Activated naive CD8-positive, alpha-beta T cell treated with anti-CD3 and anti-CD28 coated beads, Interleukin-2, amount 50 U/mL, for 24 hours (primary cell): ENCODE measurements at regions not wholly inside any gene's neighbourhood (a gene's known extent, or its start where the extent isn't known, plus 50 kb on each side); places are given as distances from the start of the nearest gene placed in this dataset.
"Not testable (repeated sequence)": the region's sequence is repeated elsewhere in the genome, so short reads cannot be mapped to it uniquely, and the experiment has no call there.

Experiments used
- ATAC-seq: fragments of 150-1000 bp; cut with Tn5 transposase; one replicate; pipeline ENCODE4 v1.10.0; 2021
- DNase-seq: peaks from one replicate; pipeline ENCODE4 v3.0.0; 2021
- H3K27ac Mint-ChIP-seq: one replicate; pipeline ENCODE4 v1.8.0; 2021; ENCODE audit warnings: mild to moderate bottlenecking, mixed read lengths
- H3K27me3 Mint-ChIP-seq: one replicate; pipeline ENCODE4 v1.8.0; 2021; ENCODE audit warnings: mixed read lengths
- H3K36me3 Mint-ChIP-seq: one replicate; pipeline ENCODE4 v1.8.0; 2021; ENCODE audit warnings: low read depth, mixed read lengths
- H3K4me1 Mint-ChIP-seq: one replicate; pipeline ENCODE4 v1.8.0; 2021; ENCODE audit warnings: mixed read lengths
- H3K4me3 Mint-ChIP-seq: one replicate; pipeline ENCODE4 v1.8.0; 2021; ENCODE audit warnings: mild to moderate bottlenecking, moderate library complexity, mixed read lengths
- H3K9me3 Mint-ChIP-seq: one replicate; pipeline ENCODE4 v1.8.0; 2021; ENCODE audit warnings: mixed read lengths

GRCh38 chr5:12080761-12081160 lies 176.5 kb upstream of the CTNND2 start:
- Mint-ChIP-seq H3K4me3 (no peak overlapping the region), H3K27me3 (no peaks in the 10 kb centered on the region), H3K4me1 (no peaks in the 10 kb centered on the region), H3K9me3 (peaks cover 32% of the 10 kb centered on the region), H3K27ac (no peak overlapping the region), H3K36me3 (no peaks in the 10 kb centered on the region)
- no peak for ATAC-seq
- no peak for DNase-seq

- not testable (repeated sequence) for DNase-seq, H3K4me3 Mint-ChIP-seq, ATAC-seq, H3K36me3 Mint-ChIP-seq, H3K27ac Mint-ChIP-seq, H3K27me3 Mint-ChIP-seq, H3K4me1 Mint-ChIP-seq
- peaks cover 21% of the 10 kb centered on the region for H3K9me3 Mint-ChIP-seq
These were observed 174.0 kb upstream of the CTNND2 start for GRCh38 chr5:12078286-12078685.

- ATAC-seq, result no peak
- no peak overlapping the region for H3K27ac Mint-ChIP-seq
- H3K4me3 Mint-ChIP-seq, result no peak overlapping the region
- H3K36me3 Mint-ChIP-seq, result no peaks in the 10 kb centered on the region
- H3K9me3 Mint-ChIP-seq, result peaks cover 7% of the 10 kb centered on the region
- DNase-seq, result no peak
- H3K27me3 Mint-ChIP-seq, result no peaks in the 10 kb centered on the region
- no peaks in the 10 kb centered on the region for H3K4me1 Mint-ChIP-seq
These were observed 169.2 kb upstream of the CTNND2 start for GRCh38 chr5:12073426-12073825.

- no peaks in the 10 kb centered on the region for H3K27me3 Mint-ChIP-seq
- peaks cover 12% of the 10 kb centered on the region for H3K9me3 Mint-ChIP-seq
- no peak overlapping the region for H3K27ac Mint-ChIP-seq
These were observed 168.2 kb upstream of the CTNND2 start for GRCh38 chr5:12072441-12072840.

GRCh38 chr5:12071455-12071854 lies 167.2 kb upstream of the CTNND2 start:
- Mint-ChIP-seq H3K9me3 (peaks cover 12% of the 10 kb centered on the region), H3K36me3 (no peaks in the 10 kb centered on the region), H3K4me1 (no peaks in the 10 kb centered on the region), H3K4me3 (no peak overlapping the region), H3K27ac (no peak overlapping the region), H3K27me3 (no peaks in the 10 kb centered on the region)
- ATAC-seq (no peak), DNase-seq (no peak)

More at GRCh38 chr5:12072441-12072840, 168.2 kb upstream of the CTNND2 start:
- Mint-ChIP-seq H3K4me1 (no peaks in the 10 kb centered on the region), H3K4me3 (no peak overlapping the region), H3K36me3 (no peaks in the 10 kb centered on the region)
- DNase-seq (no peak), ATAC-seq (no peak)

- no peak for ATAC-seq
- no peaks in the 10 kb centered on the region for H3K27me3 Mint-ChIP-seq
These were observed 119.5 kb upstream of the CTNND2 start for GRCh38 chr5:12023614-12024241.

GRCh38 chr5:12022444-12022843 lies 118.2 kb upstream of the CTNND2 start:
- Mint-ChIP-seq H3K4me1 (no peaks in the 10 kb centered on the region), H3K4me3 (no peak overlapping the region), H3K9me3 (no peaks in the 10 kb centered on the region), H3K36me3 (no peaks in the 10 kb centered on the region), H3K27ac (no peak overlapping the region), H3K27me3 (no peaks in the 10 kb centered on the region)
- DNase-seq, result no peak
- ATAC-seq, result no peak

More at GRCh38 chr5:12023614-12024241, 119.5 kb upstream of the CTNND2 start:
- DNase-seq, result no peak
- no peak overlapping the region for H3K4me3 Mint-ChIP-seq
- no peaks in the 10 kb centered on the region for H3K4me1 Mint-ChIP-seq
- no peaks in the 10 kb centered on the region for H3K36me3 Mint-ChIP-seq
- no peak overlapping the region for H3K27ac Mint-ChIP-seq
- peaks cover 6% of the 10 kb centered on the region for H3K9me3 Mint-ChIP-seq

- Mint-ChIP-seq H3K4me1 (no peaks in the 10 kb centered on the region), H3K4me3 (no peak overlapping the region), H3K9me3 (no peaks in the 10 kb centered on the region), H3K27me3 (no peaks in the 10 kb centered on the region), H3K36me3 (no peaks in the 10 kb centered on the region), H3K27ac (no peak overlapping the region)
- ATAC-seq (no peak), DNase-seq (no peak)
These were observed 115.1 kb upstream of the CTNND2 start for GRCh38 chr5:12019306-12019705.

- Mint-ChIP-seq H3K4me1 (no peaks in the 10 kb centered on the region), H3K27ac (no peak overlapping the region), H3K36me3 (no peaks in the 10 kb centered on the region), H3K4me3 (no peak overlapping the region), H3K9me3 (peaks cover 2% of the 10 kb centered on the region), H3K27me3 (no peaks in the 10 kb centered on the region)
- ATAC-seq (no peak), DNase-seq (no peak)
These were observed 112.8 kb upstream of the CTNND2 start for GRCh38 chr5:12017007-12017406.

- no peaks in the 10 kb centered on the region for H3K27me3 Mint-ChIP-seq
These were observed 112.0 kb upstream of the CTNND2 start for GRCh38 chr5:12016159-12016746.

GRCh38 chr5:12013351-12013750 lies 109.1 kb upstream of the CTNND2 start:
- DNase-seq (no peak), ATAC-seq (no peak)
- peaks cover 9% of the 10 kb centered on the region for H3K9me3 Mint-ChIP-seq
- H3K4me3 Mint-ChIP-seq, result no peak overlapping the region
- H3K4me1 Mint-ChIP-seq, result no peaks in the 10 kb centered on the region
- H3K27me3 Mint-ChIP-seq, result no peaks in the 10 kb centered on the region
- H3K27ac Mint-ChIP-seq, result no peak overlapping the region
- no peaks in the 10 kb centered on the region for H3K36me3 Mint-ChIP-seq

More at GRCh38 chr5:12016159-12016746, 112.0 kb upstream of the CTNND2 start:
- no peaks in the 10 kb centered on the region for H3K4me1 Mint-ChIP-seq
- no peaks in the 10 kb centered on the region for H3K36me3 Mint-ChIP-seq
- H3K9me3 Mint-ChIP-seq, result peaks cover 4% of the 10 kb centered on the region
- no peak overlapping the region for H3K27ac Mint-ChIP-seq
- DNase-seq (no peak), ATAC-seq (no peak)
- no peak overlapping the region for H3K4me3 Mint-ChIP-seq

GRCh38 chr5:12003680-12004079 lies 99.4 kb upstream of the CTNND2 start:
- H3K4me3 Mint-ChIP-seq, result no peak overlapping the region
- H3K9me3 Mint-ChIP-seq, result peaks cover 12% of the 10 kb centered on the region
- no peak for DNase-seq
- no peak for ATAC-seq
- no peaks in the 10 kb centered on the region for H3K36me3 Mint-ChIP-seq
- H3K4me1 Mint-ChIP-seq, result no peaks in the 10 kb centered on the region
- H3K27me3 Mint-ChIP-seq, result no peaks in the 10 kb centered on the region
- H3K27ac Mint-ChIP-seq, result no peak overlapping the region

GRCh38 chr5:11998397-11998796 lies 94.2 kb upstream of the CTNND2 start:
- no peak overlapping the region for H3K4me3 Mint-ChIP-seq
- H3K27me3 Mint-ChIP-seq, result no peaks in the 10 kb centered on the region
- DNase-seq (no peak), ATAC-seq (no peak)
- no peak overlapping the region for H3K27ac Mint-ChIP-seq
- H3K4me1 Mint-ChIP-seq, result no peaks in the 10 kb centered on the region
- no peaks in the 10 kb centered on the region for H3K36me3 Mint-ChIP-seq
- H3K9me3 Mint-ChIP-seq, result peaks cover 18% of the 10 kb centered on the region

GRCh38 chr5:11997942-11998341 lies 93.7 kb upstream of the CTNND2 start:
- Mint-ChIP-seq H3K36me3 (no peaks in the 10 kb centered on the region), H3K27me3 (no peaks in the 10 kb centered on the region), H3K4me1 (no peaks in the 10 kb centered on the region), H3K9me3 (peaks cover 18% of the 10 kb centered on the region), H3K27ac (no peak overlapping the region), H3K4me3 (no peak overlapping the region)
- DNase-seq (no peak), ATAC-seq (no peak)

- no peaks in the 10 kb centered on the region for H3K27me3 Mint-ChIP-seq
- DNase-seq (no peak), ATAC-seq (no peak)
- no peak overlapping the region for H3K27ac Mint-ChIP-seq
- no peaks in the 10 kb centered on the region for H3K4me1 Mint-ChIP-seq
- no peak overlapping the region for H3K4me3 Mint-ChIP-seq
- H3K36me3 Mint-ChIP-seq, result no peaks in the 10 kb centered on the region
- peaks cover 12% of the 10 kb centered on the region for H3K9me3 Mint-ChIP-seq
These were observed 88.3 kb upstream of the CTNND2 start for GRCh38 chr5:11992518-11992917.
